ENCODE measurements at regions not wholly inside any gene's neighbourhood (a gene's known extent, or its start where the extent isn't known, plus 50 kb on each side); places are given as distances from the start of the nearest gene placed in this dataset.

GRCh38 chr13:72397265-72397664 lies 330.2 kb downstream of the MZT1 start:
- Histone ChIP-seq H3K9me3 (ENCODE audit: insufficient read depth, low read length) (no peaks in the 10 kb centered on the region), H3K36me3 (ENCODE audit: low read length) (no peaks in the 10 kb centered on the region), H3K27ac (ENCODE audit: low read depth, low read length) (no peak overlapping the region), H3K4me2 (ENCODE audit: low read depth, low read length, poor library complexity, severe bottlenecking) (no peak overlapping the region), H2AFZ (ENCODE audit: low read depth, low read length, severe bottlenecking) (no peak overlapping the region), H3K9ac (ENCODE audit: low read length) (no peak overlapping the region), H3K4me3 (ENCODE audit: insufficient read depth, low read length, poor library complexity, severe bottlenecking) (no peak overlapping the region), H3K9me2 (replicated peaks; ENCODE audit: insufficient read depth, low read length) (no peaks in the 10 kb centered on the region), H4K20me1 (ENCODE audit: low read depth, low read length) (no peaks in the 10 kb centered on the region), H3K79me2 (ENCODE audit: insufficient read depth, low read length) (no peaks in the 10 kb centered on the region), H3K27me3 (ENCODE audit: low read length) (no peaks in the 10 kb centered on the region), H3F3A (ENCODE audit: insufficient read depth) (no peaks in the 10 kb centered on the region)
- TF ChIP-seq EZH2phosphoT487 (conservative IDR thresholded peaks at IDR 0.05; ENCODE audit: low read length), result no peak
- no peak for TF ChIP-seq CTCF (IDR thresholded peaks at IDR 0.05; ENCODE audit: insufficient read depth, low read length, poor library complexity, severe bottlenecking)

GRCh38 chr13:72390909-72391308 lies 336.5 kb downstream of the MZT1 start:
- H3K4me2 ChIP-seq (ENCODE audit: low read depth, low read length, poor library complexity, severe bottlenecking), result no peak overlapping the region
- H3K9me3 ChIP-seq (ENCODE audit: insufficient read depth, low read length), result no peaks in the 10 kb centered on the region
- no peak overlapping the region for H3K27ac ChIP-seq (ENCODE audit: low read depth, low read length)
- no peaks in the 10 kb centered on the region for H3K27me3 ChIP-seq (ENCODE audit: low read length)
- no peak overlapping the region for H3K4me3 ChIP-seq (ENCODE audit: insufficient read depth, low read length, poor library complexity, severe bottlenecking)
- H4K20me1 ChIP-seq (ENCODE audit: low read depth, low read length), result no peaks in the 10 kb centered on the region
- no peak for TF ChIP-seq CTCF (IDR thresholded peaks at IDR 0.05; ENCODE audit: insufficient read depth, low read length, poor library complexity, severe bottlenecking)
- TF ChIP-seq EZH2phosphoT487 (conservative IDR thresholded peaks at IDR 0.05; ENCODE audit: low read length), result no peak
- H3K36me3 ChIP-seq (ENCODE audit: low read length), result no peaks in the 10 kb centered on the region
- H3K79me2 ChIP-seq (ENCODE audit: insufficient read depth, low read length), result no peaks in the 10 kb centered on the region
- no peaks in the 10 kb centered on the region for H3F3A ChIP-seq (ENCODE audit: insufficient read depth)
- H3K9me2 ChIP-seq (replicated peaks; ENCODE audit: insufficient read depth, low read length), result no peaks in the 10 kb centered on the region
- H2AFZ ChIP-seq (ENCODE audit: low read depth, low read length, severe bottlenecking), result no peak overlapping the region
- no peak overlapping the region for H3K9ac ChIP-seq (ENCODE audit: low read length)

- no peaks in the 10 kb centered on the region for H4K20me1 ChIP-seq (ENCODE audit: low read depth, low read length)
- no peak overlapping the region for H3K4me3 ChIP-seq (ENCODE audit: insufficient read depth, low read length, poor library complexity, severe bottlenecking)
- H3K27ac ChIP-seq (ENCODE audit: low read depth, low read length), result no peak overlapping the region
- TF ChIP-seq EZH2phosphoT487 (conservative IDR thresholded peaks at IDR 0.05; ENCODE audit: low read length), result no peak
- no peak for TF ChIP-seq CTCF (IDR thresholded peaks at IDR 0.05; ENCODE audit: insufficient read depth, low read length, poor library complexity, severe bottlenecking)
- H3K9me2 ChIP-seq (replicated peaks; ENCODE audit: insufficient read depth, low read length), result no peaks in the 10 kb centered on the region
- H3K79me2 ChIP-seq (ENCODE audit: insufficient read depth, low read length), result no peaks in the 10 kb centered on the region
- H3K9me3 ChIP-seq (ENCODE audit: insufficient read depth, low read length), result no peaks in the 10 kb centered on the region
- H3F3A ChIP-seq (ENCODE audit: insufficient read depth), result no peaks in the 10 kb centered on the region
- H3K27me3 ChIP-seq (ENCODE audit: low read length), result no peaks in the 10 kb centered on the region
- H3K9ac ChIP-seq (ENCODE audit: low read length), result no peak overlapping the region
- no peak overlapping the region for H2AFZ ChIP-seq (ENCODE audit: low read depth, low read length, severe bottlenecking)
- no peaks in the 10 kb centered on the region for H3K36me3 ChIP-seq (ENCODE audit: low read length)
- no peak overlapping the region for H3K4me2 ChIP-seq (ENCODE audit: low read depth, low read length, poor library complexity, severe bottlenecking)
Measured at GRCh38 chr13:72386138-72386684, 341.2 kb downstream of the MZT1 start.

Data from SU-DHL-6 (cell line).